SK-N-SH treated with all-trans-retinoic acid at 6 μM for 48 hours (cell line): ENCODE measurements at regions not wholly inside any gene's neighbourhood (a gene's known extent, or its start where the extent isn't known, plus 50 kb on each side); places are given as distances from the start of the nearest gene placed in this dataset.

Experiments
- ARNTL ChIP-seq: fragments of 450-650 bp; formaldehyde crosslinking; IDR thresholded peaks from 2 replicates; pipeline ENCODE4 v1.5.0; 2020; ENCODE audit warnings: low read depth, mild to moderate bottlenecking, moderate library complexity, borderline replicate concordance
- BACH2 ChIP-seq: fragments of 250-450 bp; sonication (Bioruptor Pico); IDR thresholded peaks from 2 replicates; pipeline ENCODE4 v1.9.0; 2021; ENCODE audit warnings: mild to moderate bottlenecking, borderline replicate concordance
- GLIS3 ChIP-seq: fragments of 250-450 bp; sonication (Bioruptor Pico); IDR thresholded peaks from 2 replicates; pipeline ENCODE4 v1.5.0; 2020; ENCODE audit warnings: mild to moderate bottlenecking, moderate library complexity
- TSHZ2 ChIP-seq: fragments of 250-450 bp; sonication (Bioruptor Pico); IDR thresholded peaks from 2 replicates; pipeline ENCODE4 v1.5.0; 2020; ENCODE audit warnings: mild to moderate bottlenecking, moderate library complexity
- ZFP30 ChIP-seq: fragments of 450-650 bp; formaldehyde crosslinking; IDR thresholded peaks from 2 replicates; pipeline ENCODE4 v1.5.0; 2022; ENCODE audit warnings: mild to moderate bottlenecking, moderate library complexity

GRCh38 chr12:13547283-13547682 lies 350.8 kb downstream of the EMP1 start:
- TF ChIP-seq TSHZ2 (CRISPR knock-in tag) (no peak), BACH2 (CRISPR knock-in tag) (no peak), ZFP30 (CRISPR knock-in tag) (no peak), ARNTL (CRISPR knock-in tag) (no peak), GLIS3 (CRISPR knock-in tag) (no peak)
